ENCODE measurements at regions not wholly inside any gene's neighbourhood (a gene's known extent, or its start where the extent isn't known, plus 50 kb on each side); places are given as distances from the start of the nearest gene placed in this dataset.

- Histone ChIP-seq H3K36me3 (ENCODE audit: control insufficient read depth in 1 of 2, insufficient read depth in 2 of 2, low read length in 2 of 2) (no peaks in the 10 kb centered on the region), H3K27me3 (ENCODE audit: insufficient read depth, low read length) (no peaks in the 10 kb centered on the region), H3K27ac (ENCODE audit: low read depth, low read length) (no peak overlapping the region), H3K9me3 (ENCODE audit: control insufficient read depth in 1 of 2, insufficient read depth in 1 of 2, low read depth in 1 of 2, low read length in 2 of 2) (no peaks in the 10 kb centered on the region), H3K79me2 (ENCODE audit: insufficient read depth, low read length) (no peaks in the 10 kb centered on the region), H3K9ac (ENCODE audit: low read length) (no peak overlapping the region), H3K4me1 (ENCODE audit: control insufficient read depth in 1 of 2, insufficient read depth in 2 of 2, low read length in 2 of 2) (no peaks in the 10 kb centered on the region), H2AFZ (ENCODE audit: low read depth, low read length, poor library complexity, severe bottlenecking) (no peak overlapping the region), H4K20me1 (ENCODE audit: insufficient read depth) (no peaks in the 10 kb centered on the region), H3K4me2 (ENCODE audit: low read length) (no peak overlapping the region), H3K4me3 (replicated peaks in 1 of 2; ENCODE audit: low read depth in 1 of 2, low read length in 2 of 2) (no peak overlapping the region), H3K9me2 (ENCODE audit: insufficient read depth) (no peaks in the 10 kb centered on the region)
- ChIA-PET RAD21 (ENCODE audit: low non-redundant PET in 1 of 2, low total read pairs in 2 of 2, uncharacterized antibody in 2 of 2, unreplicated experiment in 2 of 2) (no interaction called here), POLR2A (no interaction called here), CTCF (no interaction called here)
- TF ChIP-seq EGR1 (IDR thresholded peaks at IDR 0.05; ENCODE audit: low read depth), result no peak
- no peak for TF ChIP-seq RAD21 (IDR thresholded peaks at IDR 0.05; ENCODE audit: low read depth)
- TF ChIP-seq, protein P1, sequence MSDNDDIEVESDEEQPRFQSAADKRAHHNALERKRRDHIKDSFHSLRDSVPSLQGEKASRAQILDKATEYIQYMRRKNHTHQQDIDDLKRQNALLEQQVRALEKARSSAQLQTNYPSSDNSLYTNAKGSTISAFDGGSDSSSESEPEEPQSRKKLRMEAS (IDR thresholded peaks at IDR 0.05), result no peak
- TF ChIP-seq ZNF274 (IDR thresholded peaks at IDR 0.05; ENCODE audit: low read depth, low read length), result no peak
- no peak for TF ChIP-seq CEBPB (IDR thresholded peaks at IDR 0.05; ENCODE audit: low read depth)
- no peak for TF ChIP-seq ZBTB33 (IDR thresholded peaks at IDR 0.05; ENCODE audit: extremely low read depth, insufficient replicate concordance, low read length)
- no peak for TF ChIP-seq POLR2A (IDR thresholded peaks at IDR 0.05; ENCODE audit: borderline replicate concordance, extremely low read depth, insufficient read depth, insufficient read length)
- TF ChIP-seq ATF3 (IDR thresholded peaks at IDR 0.05), result no peak
- TF ChIP-seq YY1 (IDR thresholded peaks at IDR 0.05; ENCODE audit: extremely low read depth, insufficient replicate concordance, low read depth, low read length), result no peak
- TF ChIP-seq TCF7L2 (IDR thresholded peaks at IDR 0.05; ENCODE audit: borderline replicate concordance, extremely low read depth, insufficient read depth, insufficient read length), result no peak
- no peak for TF ChIP-seq ELF1 (IDR thresholded peaks at IDR 0.05; ENCODE audit: borderline replicate concordance, low read depth)
- TF ChIP-seq FOSL1 (IDR thresholded peaks at IDR 0.05; ENCODE audit: low read depth), result no peak
- intact Hi-C loops (cut with micrococcal nuclease), result no loop called here
- BruUV-seq (replicated peaks), result no TSS peak
- DNase-seq (ENCODE audit: low read depth, low spot score) (no peak), ATAC-seq (no peak)
These were observed 267.9 kb downstream of the CBLN1 start for GRCh38 chr16:49013727-49014080.
